Adrenal gland (tissue), 5 donors: ENCODE measurements at regions not wholly inside any gene's neighbourhood (a gene's known extent, or its start where the extent isn't known, plus 50 kb on each side); places are given as distances from the start of the nearest gene placed in this dataset.

ENCODE experiments used
- POLR2A ChIP-seq, 2 donors: fragments of 450-650 bp; IDR thresholded peaks; one replicate each; pipeline ENCODE4 v1.6.1; 2017; ENCODE audit warnings: antibody characterized with exemption in 2 of 2, mild to moderate bottlenecking in 2 of 2, moderate library complexity in 1 of 2
- TF ChIP-seq, protein P1 (sequence below), 6 experiments: fragments of 450-650 bp in 4 of 6; fragments of 200-600 bp in 2 of 6; sonication (generic) in 1 of 6; IDR thresholded peaks; 1 replicate in 5 of 6; 2 replicates in 1 of 6; pipeline versions ENCODE4 v1.5.1 to v1.8.0; 2016 to 2021; ENCODE audit warnings: antibody characterized with exemption in 6 of 6, mild to moderate bottlenecking in 2 of 6, moderate library complexity in 1 of 6
- donor health status: DM: no; HTN: no; CAD: no.

DNA sequence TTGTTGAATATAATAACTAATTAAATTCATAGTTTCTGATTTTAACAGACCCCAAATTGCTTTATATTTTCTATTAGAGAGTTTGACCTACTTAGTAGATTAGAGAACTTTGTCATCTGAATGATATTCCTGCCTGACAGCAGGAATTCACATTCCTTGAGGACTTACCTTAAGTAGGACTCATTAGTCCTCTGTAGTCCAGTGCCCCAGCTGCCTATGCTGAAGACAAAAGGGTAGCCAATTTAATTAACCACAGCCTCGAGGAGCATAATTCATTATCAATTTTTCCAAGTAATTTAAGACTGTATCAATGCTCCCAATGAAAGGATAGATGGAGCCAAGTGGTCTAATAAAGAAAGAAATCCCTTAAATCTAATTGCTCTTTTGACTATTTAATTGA, 1405.0 kb upstream of the IGFBP7 start:
- TF ChIP-seq, protein P1, sequence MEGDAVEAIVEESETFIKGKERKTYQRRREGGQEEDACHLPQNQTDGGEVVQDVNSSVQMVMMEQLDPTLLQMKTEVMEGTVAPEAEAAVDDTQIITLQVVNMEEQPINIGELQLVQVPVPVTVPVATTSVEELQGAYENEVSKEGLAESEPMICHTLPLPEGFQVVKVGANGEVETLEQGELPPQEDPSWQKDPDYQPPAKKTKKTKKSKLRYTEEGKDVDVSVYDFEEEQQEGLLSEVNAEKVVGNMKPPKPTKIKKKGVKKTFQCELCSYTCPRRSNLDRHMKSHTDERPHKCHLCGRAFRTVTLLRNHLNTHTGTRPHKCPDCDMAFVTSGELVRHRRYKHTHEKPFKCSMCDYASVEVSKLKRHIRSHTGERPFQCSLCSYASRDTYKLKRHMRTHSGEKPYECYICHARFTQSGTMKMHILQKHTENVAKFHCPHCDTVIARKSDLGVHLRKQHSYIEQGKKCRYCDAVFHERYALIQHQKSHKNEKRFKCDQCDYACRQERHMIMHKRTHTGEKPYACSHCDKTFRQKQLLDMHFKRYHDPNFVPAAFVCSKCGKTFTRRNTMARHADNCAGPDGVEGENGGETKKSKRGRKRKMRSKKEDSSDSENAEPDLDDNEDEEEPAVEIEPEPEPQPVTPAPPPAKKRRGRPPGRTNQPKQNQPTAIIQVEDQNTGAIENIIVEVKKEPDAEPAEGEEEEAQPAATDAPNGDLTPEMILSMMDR (IDR thresholded peaks at IDR 0.05): no peak
- no peak for TF ChIP-seq POLR2A (IDR thresholded peaks at IDR 0.05)
